Osteocyte (in vitro differentiated cells): ENCODE measurements at regions not wholly inside any gene's neighbourhood (a gene's known extent, or its start where the extent isn't known, plus 50 kb on each side); places are given as distances from the start of the nearest gene placed in this dataset.
"Not testable (repeated sequence)": the region's sequence is repeated elsewhere in the genome, so short reads cannot be mapped to it uniquely, and the experiment has no call there.

Experiments
- DNase-seq: peaks from one replicate; pipeline ENCODE4 v3.0.0; 2021; ENCODE audit warnings: mixed read lengths; ENCODE audit not compliant: unreplicated experiment; ENCODE audit errors: extremely low spot score
- H3K27ac Mint-ChIP-seq: one replicate; pipeline ENCODE4 v1.8.0; 2021; ENCODE audit warnings: mild to moderate bottlenecking, mixed read lengths; ENCODE audit not compliant: unreplicated experiment
- H3K27me3 Mint-ChIP-seq: one replicate; pipeline ENCODE4 v1.8.0; 2021; ENCODE audit warnings: mixed read lengths; ENCODE audit not compliant: unreplicated experiment
- H3K36me3 Mint-ChIP-seq: one replicate; pipeline ENCODE4 v1.8.0; 2021; ENCODE audit warnings: mixed read lengths; ENCODE audit not compliant: unreplicated experiment
- H3K4me1 Mint-ChIP-seq: one replicate; pipeline ENCODE4 v1.8.0; 2021; ENCODE audit warnings: mixed read lengths; ENCODE audit not compliant: unreplicated experiment
- H3K4me3 Mint-ChIP-seq: one replicate; pipeline ENCODE4 v1.8.0; 2021; ENCODE audit warnings: mild to moderate bottlenecking, moderate library complexity, mixed read lengths; ENCODE audit not compliant: unreplicated experiment
- H3K9me3 Mint-ChIP-seq: one replicate; pipeline ENCODE4 v1.8.0; 2021; ENCODE audit warnings: mixed read lengths; ENCODE audit not compliant: unreplicated experiment
- TF ChIP-seq, protein P1 (sequence below): fragments of 200-600 bp; sonication (generic); IDR thresholded peaks from 2 replicates; pipeline ENCODE4 v1.5.0; 2021; ENCODE audit warnings: antibody characterized with exemption, mild to moderate bottlenecking, moderate library complexity

DNA sequence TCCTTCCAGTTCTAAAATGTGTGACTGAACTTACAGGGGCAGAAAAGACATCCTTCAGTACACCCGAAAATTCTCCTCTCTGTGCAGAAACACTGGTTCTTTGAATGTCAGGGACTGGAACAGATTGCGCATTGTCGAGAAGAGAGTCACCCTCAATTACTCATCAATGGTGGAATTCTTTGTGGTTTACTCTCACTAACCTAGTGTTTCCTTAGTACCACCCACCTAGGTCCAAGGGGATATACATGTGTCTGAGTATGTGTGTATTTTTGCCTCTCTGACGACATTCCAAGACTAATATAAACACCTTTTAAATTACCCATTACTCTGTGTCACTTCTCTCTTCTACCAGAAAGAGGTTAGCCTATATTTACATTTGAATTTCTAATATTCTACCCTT, 660.8 kb downstream of the TLE1 start:
- H3K4me1 Mint-ChIP-seq = peaks cover 32% of the 10 kb centered on the region

DNA sequence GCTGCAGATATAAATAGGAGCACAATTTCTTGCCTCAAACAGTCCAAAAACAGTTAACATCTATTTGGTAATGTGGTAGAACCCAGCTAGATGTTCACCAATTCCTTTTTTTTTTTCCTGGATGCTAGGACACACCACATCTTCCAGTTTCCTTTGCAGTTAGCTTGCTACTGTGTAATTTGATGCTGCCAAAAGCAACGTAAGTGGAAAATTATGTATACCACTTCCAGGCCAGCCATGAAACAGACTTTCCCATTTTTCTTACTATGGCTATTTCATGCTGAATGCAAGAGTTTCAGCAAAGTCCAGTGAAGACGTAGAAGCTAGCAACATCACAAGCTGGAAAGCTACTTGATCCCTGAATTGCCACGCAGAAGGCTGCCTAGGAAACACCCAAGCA, 667.2 kb downstream of the TLE1 start:
- TF ChIP-seq, protein P1, sequence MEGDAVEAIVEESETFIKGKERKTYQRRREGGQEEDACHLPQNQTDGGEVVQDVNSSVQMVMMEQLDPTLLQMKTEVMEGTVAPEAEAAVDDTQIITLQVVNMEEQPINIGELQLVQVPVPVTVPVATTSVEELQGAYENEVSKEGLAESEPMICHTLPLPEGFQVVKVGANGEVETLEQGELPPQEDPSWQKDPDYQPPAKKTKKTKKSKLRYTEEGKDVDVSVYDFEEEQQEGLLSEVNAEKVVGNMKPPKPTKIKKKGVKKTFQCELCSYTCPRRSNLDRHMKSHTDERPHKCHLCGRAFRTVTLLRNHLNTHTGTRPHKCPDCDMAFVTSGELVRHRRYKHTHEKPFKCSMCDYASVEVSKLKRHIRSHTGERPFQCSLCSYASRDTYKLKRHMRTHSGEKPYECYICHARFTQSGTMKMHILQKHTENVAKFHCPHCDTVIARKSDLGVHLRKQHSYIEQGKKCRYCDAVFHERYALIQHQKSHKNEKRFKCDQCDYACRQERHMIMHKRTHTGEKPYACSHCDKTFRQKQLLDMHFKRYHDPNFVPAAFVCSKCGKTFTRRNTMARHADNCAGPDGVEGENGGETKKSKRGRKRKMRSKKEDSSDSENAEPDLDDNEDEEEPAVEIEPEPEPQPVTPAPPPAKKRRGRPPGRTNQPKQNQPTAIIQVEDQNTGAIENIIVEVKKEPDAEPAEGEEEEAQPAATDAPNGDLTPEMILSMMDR = no peak
- no peaks in the 10 kb centered on the region for H3K9me3 Mint-ChIP-seq
- no peak overlapping the region for H3K27ac Mint-ChIP-seq
- no peaks in the 10 kb centered on the region for H3K36me3 Mint-ChIP-seq
- peaks cover 6% of the 10 kb centered on the region for H3K4me1 Mint-ChIP-seq
- no peak overlapping the region for H3K4me3 Mint-ChIP-seq
- no peak for DNase-seq
- no peaks in the 10 kb centered on the region for H3K27me3 Mint-ChIP-seq

More for the DNA sequence above, 660.8 kb downstream of the TLE1 start:
- Mint-ChIP-seq H3K4me3 (no peak overlapping the region), H3K36me3 (no peaks in the 10 kb centered on the region), H3K27me3 (no peaks in the 10 kb centered on the region), H3K27ac (no peak overlapping the region), H3K9me3 (no peaks in the 10 kb centered on the region)
- DNase-seq = no peak
- TF ChIP-seq, protein P1 = no peak

DNA sequence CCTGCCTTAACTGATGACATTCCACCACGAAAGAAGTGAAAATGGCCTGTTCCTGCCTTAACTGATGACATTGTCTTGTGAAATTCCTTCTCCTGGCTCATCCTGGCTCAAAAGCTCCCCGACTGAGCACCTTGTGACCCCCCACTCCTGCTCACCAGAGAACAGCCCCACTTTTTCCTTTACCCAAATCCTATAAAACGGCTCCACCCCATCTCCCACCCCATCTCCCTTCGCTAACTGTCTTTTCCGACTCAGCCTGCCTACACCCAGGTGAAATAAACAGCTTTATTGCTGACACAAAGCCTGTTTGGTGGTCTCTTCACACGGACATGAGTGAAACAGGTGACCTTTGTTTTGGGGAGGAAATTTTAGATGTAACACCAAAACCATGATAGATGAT, 674.4 kb downstream of the TLE1 start:
- H3K27ac Mint-ChIP-seq, H3K9me3 Mint-ChIP-seq, DNase-seq, H3K27me3 Mint-ChIP-seq, H3K4me3 Mint-ChIP-seq, H3K4me1 Mint-ChIP-seq, H3K36me3 Mint-ChIP-seq: not testable (repeated sequence)

DNA sequence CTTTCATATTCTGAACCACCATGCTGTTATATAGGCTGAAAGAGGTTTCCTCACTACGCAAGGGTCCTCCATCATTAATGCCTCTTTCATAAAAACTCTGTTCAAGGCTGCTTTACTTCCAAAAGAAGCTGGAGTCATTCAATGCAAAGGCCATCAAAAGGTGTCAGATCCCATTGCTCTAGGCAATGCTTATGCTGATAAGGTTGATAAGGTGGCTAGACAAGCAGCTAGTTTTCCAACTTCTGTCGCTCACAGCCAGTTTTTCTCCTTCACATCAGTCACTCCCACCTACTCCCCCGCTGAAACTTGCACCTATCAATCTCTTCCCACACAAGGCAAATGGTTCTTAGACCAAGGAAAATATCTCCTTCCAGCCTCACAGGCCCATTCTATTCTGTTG, 676.2 kb downstream of the TLE1 start:
- H3K27me3 Mint-ChIP-seq, H3K27ac Mint-ChIP-seq, H3K4me1 Mint-ChIP-seq, H3K36me3 Mint-ChIP-seq, DNase-seq, H3K9me3 Mint-ChIP-seq, H3K4me3 Mint-ChIP-seq: not testable (repeated sequence)

DNA sequence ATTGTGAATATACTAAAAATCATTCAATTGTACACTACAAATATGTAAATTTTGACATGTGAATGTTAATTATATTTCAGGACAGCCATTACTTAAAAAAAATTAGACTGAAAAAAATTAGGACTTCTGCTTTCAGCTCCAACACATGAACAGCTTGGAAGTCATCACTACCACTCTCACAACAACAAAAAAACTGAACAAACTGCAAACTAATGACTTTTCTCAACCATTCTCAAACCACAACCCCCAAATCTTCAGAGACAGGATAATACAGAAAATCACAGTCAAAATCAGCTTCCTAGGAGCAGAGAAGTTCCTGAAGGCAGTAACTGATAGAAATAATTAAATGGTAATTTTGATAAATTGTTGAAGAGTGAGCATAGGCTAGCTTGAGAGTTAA, 686.4 kb downstream of the TLE1 start:
- TF ChIP-seq, protein P1 = no peak
- H3K36me3 Mint-ChIP-seq = no peaks in the 10 kb centered on the region
- no peak overlapping the region for H3K4me3 Mint-ChIP-seq
- no peak overlapping the region for H3K27ac Mint-ChIP-seq
- no peaks in the 10 kb centered on the region for H3K9me3 Mint-ChIP-seq
- DNase-seq = no peak
- no peaks in the 10 kb centered on the region for H3K4me1 Mint-ChIP-seq
- H3K27me3 Mint-ChIP-seq = no peaks in the 10 kb centered on the region

DNA sequence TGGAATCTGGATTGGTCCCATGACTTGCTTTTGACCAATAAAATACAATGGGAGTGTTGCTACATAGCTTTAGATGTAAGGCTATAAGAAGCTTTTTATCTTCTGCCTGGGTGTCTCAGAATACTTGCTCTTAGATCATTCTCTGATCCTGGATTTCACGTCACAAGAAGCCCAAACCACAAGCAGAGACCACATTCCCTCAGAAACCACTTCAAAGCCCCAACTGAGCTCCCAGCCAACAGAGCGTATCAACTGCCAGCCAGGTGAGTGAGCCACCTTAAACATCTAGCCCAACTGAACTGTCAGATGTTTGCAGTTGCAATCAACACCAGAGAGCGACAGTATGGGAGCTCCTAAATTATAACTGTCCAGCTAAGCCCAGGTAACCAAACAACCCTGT, 687.1 kb downstream of the TLE1 start:
- TF ChIP-seq, protein P1 = no peak
- Mint-ChIP-seq H3K27ac (no peak overlapping the region), H3K4me3 (no peak overlapping the region), H3K4me1 (no peaks in the 10 kb centered on the region), H3K36me3 (peaks cover 1% of the 10 kb centered on the region), H3K27me3 (no peaks in the 10 kb centered on the region), H3K9me3 (peaks cover 2% of the 10 kb centered on the region)
- DNase-seq = no peak
